Heart left ventricle (tissue), 13 donors: ENCODE measurements at regions not wholly inside any gene's neighbourhood (a gene's known extent, or its start where the extent isn't known, plus 50 kb on each side); places are given as distances from the start of the nearest gene placed in this dataset.

ENCODE experiments used
- CTCF ChIP-seq, 12 donors: fragments of 200-600 bp; sonication (generic) in 4 of 12; IDR thresholded peaks; one replicate each; pipeline versions ENCODE4 v1.5.0 to v1.8.0; 2018 to 2022; ENCODE audit warnings: antibody characterized with exemption in 12 of 12, mild to moderate bottlenecking in 5 of 12
- POLR2A ChIP-seq, 2 donors: fragments of 450-650 bp; IDR thresholded peaks; one replicate each; pipeline ENCODE4 v1.6.1; 2017; ENCODE audit warnings: antibody characterized with exemption in 2 of 2, mild to moderate bottlenecking in 2 of 2, moderate library complexity in 2 of 2
- donor health status: ischemic (EF 13 %, LVEDD 7.1; RV severe dilation, severe dysfunction).
- donor health status: DM: no; HTN: yes; CAD: no.
- donor health status: DM: no; HTN: no; CAD: no.
- donor health status: ischemic (EF 25% LVEDD 6.9; RV normal size, moderate dysfunction).
- donor health status: ischemic (EF 25% LVEDD 5.7; RV mildly dilated, moderate dysfunction).
- donor health status: ischemic (EF 35%, LVEDD 5.7; RV mildly dilated, moderate dysfunction).
- donor health status: nonischemic (EF 11% LVEDD 7.7; RV severe dilation, severe dysfunction).
- donor health status: DM: yes; HTN: yes; CAD: no.
- donor health status: PGD.
- donor health status: ischemic (EF 29% LVEDD 5.4; RV normal size, mild dysfunction).
- donor health status: nonischemic (EF 23%, LVEDD 6.1; RV moderate dilation, normal function).

GRCh38 chr14:101110729-101111619 is 207.5 kb upstream of the RTL1 start:
- TF ChIP-seq CTCF (IDR thresholded peaks at IDR 0.05) (no peak), POLR2A (IDR thresholded peaks at IDR 0.05) (no peak)
